Pancreas (tissue), 10 donors: ENCODE measurements at regions not wholly inside any gene's neighbourhood (a gene's known extent, or its start where the extent isn't known, plus 50 kb on each side); places are given as distances from the start of the nearest gene placed in this dataset.

Experiments
- ATAC-seq, 4 donors: fragments of 200-7000 bp; cut with Tn5 transposase; one replicate each; pipeline versions ENCODE4 v1.8.0 to v1.9.1; 2020; ENCODE audit warnings: mild to moderate bottlenecking in 4 of 4, moderate library complexity in 4 of 4
- DNase-seq, 6 donors: peaks; one replicate each; pipeline ENCODE4 v3.0.0-alpha.2; 2020
- FAIRE-seq: peaks from 2 replicates; lab custom pipeline; 2012; peaks lifted over from hg19 to GRCh38; lab: Jason Lieb, UNC
- H3K27ac ChIP-seq, 4 donors: fragments of 200-600 bp; sonication (generic); 1 replicate in 3 of 4; 2 replicates in 1 of 4; pipeline versions ENCODE4 v1.5.0 to v1.8.0; 2020
- H3K27me3 ChIP-seq, 4 donors: fragments of 200-600 bp; one replicate each; pipeline ENCODE4 v1.8.0; 2021
- H3K36me3 ChIP-seq, 3 donors: fragments of 200-600 bp; sonication (generic) in 1 of 3; one replicate each; pipeline versions ENCODE4 v1.5.0 to v1.8.0; 2020 to 2021
- H3K4me1 ChIP-seq, 3 donors: fragments of 200-600 bp; one replicate each; pipeline ENCODE4 v1.8.0; 2021
- H3K4me3 ChIP-seq, 4 donors: fragments of 200-600 bp; sonication (generic) in 2 of 4; one replicate each; pipeline versions ENCODE4 v1.5.0 to v1.8.0; 2020 to 2021
- H3K9me3 ChIP-seq, 4 donors: fragments of 200-600 bp; one replicate each; pipeline ENCODE4 v1.8.0; 2021
- WGBS, 2 donors: extraction: QIAGEN DNeasy Blood & Tissue Kit; methylation state at CpG; one replicate each; pipeline ENCODE4 v1.1.7; 2013; 5-methylcytosine and 5-hydroxymethylcytosine counted together
- intact Hi-C, 3 donors: fragments of 100-400 bp; cut with DNase I; formaldehyde crosslinking; loops; one replicate each; pipeline versions ENCODE4 v1.11.1 to v1.14.2; 2022
- TF ChIP-seq, protein P1 (sequence below), 4 donors: fragments of 200-600 bp; sonication (generic) in 3 of 4; IDR thresholded peaks; one replicate each; pipeline versions ENCODE4 v1.5.0 to v1.8.0; 2021; ENCODE audit warnings: antibody characterized with exemption in 4 of 4
- donor health status: healthy with polysubstance abuse.
- donor health status: DM: no; HTN: no; CAD: no; lungs with moderate emphysema.
- donor health status: DM: no; HTN: no; CAD: no.
- donor health status: control.
- donor health status: control.
- donor health status: Bipolar disorder and iron deficiency.
- donor health status: DM: yes; HTN: yes; CAD: no.
- donor health status: DM: no; HTN: no; CAD: no.
- donor health status: DM: no; HTN: no; CAD: no.
- donor health status: DM: yes; HTN: yes; CAD: no.

- no peak for FAIRE-seq
- H3K27me3 ChIP-seq: no peaks in the 10 kb centered on the region
- H3K4me1 ChIP-seq: no peaks in the 10 kb centered on the region
- no peak for ATAC-seq
- TF ChIP-seq, protein P1, sequence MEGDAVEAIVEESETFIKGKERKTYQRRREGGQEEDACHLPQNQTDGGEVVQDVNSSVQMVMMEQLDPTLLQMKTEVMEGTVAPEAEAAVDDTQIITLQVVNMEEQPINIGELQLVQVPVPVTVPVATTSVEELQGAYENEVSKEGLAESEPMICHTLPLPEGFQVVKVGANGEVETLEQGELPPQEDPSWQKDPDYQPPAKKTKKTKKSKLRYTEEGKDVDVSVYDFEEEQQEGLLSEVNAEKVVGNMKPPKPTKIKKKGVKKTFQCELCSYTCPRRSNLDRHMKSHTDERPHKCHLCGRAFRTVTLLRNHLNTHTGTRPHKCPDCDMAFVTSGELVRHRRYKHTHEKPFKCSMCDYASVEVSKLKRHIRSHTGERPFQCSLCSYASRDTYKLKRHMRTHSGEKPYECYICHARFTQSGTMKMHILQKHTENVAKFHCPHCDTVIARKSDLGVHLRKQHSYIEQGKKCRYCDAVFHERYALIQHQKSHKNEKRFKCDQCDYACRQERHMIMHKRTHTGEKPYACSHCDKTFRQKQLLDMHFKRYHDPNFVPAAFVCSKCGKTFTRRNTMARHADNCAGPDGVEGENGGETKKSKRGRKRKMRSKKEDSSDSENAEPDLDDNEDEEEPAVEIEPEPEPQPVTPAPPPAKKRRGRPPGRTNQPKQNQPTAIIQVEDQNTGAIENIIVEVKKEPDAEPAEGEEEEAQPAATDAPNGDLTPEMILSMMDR (IDR thresholded peaks at IDR 0.05): no peak
- H3K9me3 ChIP-seq: no peaks in the 10 kb centered on the region
- intact Hi-C loops: no loop called here
- no peaks in the 10 kb centered on the region for H3K36me3 ChIP-seq
- no peak overlapping the region for H3K4me3 ChIP-seq
- DNase-seq: no peak
- no peak overlapping the region for H3K27ac ChIP-seq
Observed at GRCh38 chr6:15145821-15146220, 100.0 kb upstream of the JARID2 start.

DNA sequence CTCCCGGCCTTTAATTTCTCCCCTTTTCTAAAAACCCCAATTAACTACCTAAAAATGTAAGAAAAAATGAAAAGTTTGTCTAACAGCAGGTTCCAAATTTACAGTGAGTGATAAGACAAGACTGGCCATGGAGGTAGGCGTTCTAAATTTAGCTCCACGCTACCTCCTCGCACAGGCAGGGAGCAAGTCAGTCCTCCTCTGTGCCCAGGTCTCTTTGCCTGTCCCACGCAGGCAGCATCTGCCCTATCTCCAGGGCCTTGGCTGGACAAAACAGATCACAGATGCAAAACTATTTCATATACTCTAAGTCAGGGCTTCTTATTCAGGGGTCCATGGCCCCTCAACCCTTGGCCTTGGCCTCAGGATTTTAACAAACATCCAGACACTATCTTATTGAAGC is 98.0 kb upstream of the JARID2 start:
- 71 to 75% methylated on average over 5 of the region's 5 CpGs for WGBS, 2 donors
- Histone ChIP-seq H3K9me3 (no peaks in the 10 kb centered on the region), H3K36me3 (no peaks in the 10 kb centered on the region), H3K27me3 (no peaks in the 10 kb centered on the region), H3K4me3 (no peak overlapping the region), H3K27ac (no peak overlapping the region), H3K4me1 (no peaks in the 10 kb centered on the region)
- DNase-seq (no peak), ATAC-seq (no peak), FAIRE-seq (no peak)
- intact Hi-C loops: no loop called here
- TF ChIP-seq, protein P1 (IDR thresholded peaks at IDR 0.05): no peak

- intact Hi-C loops: no loop called here
- no peak for DNase-seq
- Histone ChIP-seq H3K27me3 (no peaks in the 10 kb centered on the region), H3K36me3 (no peaks in the 10 kb centered on the region), H3K4me1 (no peaks in the 10 kb centered on the region), H3K27ac (no peak overlapping the region), H3K9me3 (no peaks in the 10 kb centered on the region), H3K4me3 (no peak overlapping the region)
- ATAC-seq: peak in 3 of 4 donors; percentile 27 to 73 (median 56)
- FAIRE-seq: no peak
- WGBS, 2 donors: 38 to 48% methylated on average over 8 of the region's 8 CpGs
- TF ChIP-seq, protein P1 (IDR thresholded peaks at IDR 0.05): no peak
Observed at GRCh38 chr6:15148356-15148946, 97.4 kb upstream of the JARID2 start.

DNA sequence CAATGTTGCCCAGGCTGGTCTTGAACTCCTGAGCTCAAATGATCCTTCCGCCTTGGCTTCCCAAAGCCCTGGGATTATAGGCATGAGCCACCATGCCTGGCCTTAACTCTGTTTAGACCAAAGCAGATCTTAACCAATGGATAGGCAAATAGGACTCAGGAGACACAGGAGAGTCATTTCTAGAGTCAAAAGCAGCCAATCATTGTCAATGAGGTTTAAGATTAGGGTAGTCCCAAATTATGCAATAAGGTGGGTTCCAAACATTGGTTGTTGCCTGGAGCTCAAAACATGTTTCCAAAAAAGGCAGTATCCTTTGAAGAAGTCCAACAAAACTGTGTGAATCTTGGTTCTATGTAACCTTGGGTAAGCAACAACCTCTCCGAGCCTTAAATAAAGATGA is 95.7 kb upstream of the JARID2 start:
- WGBS, 2 donors: 92 to 97% methylated on average over 2 of the region's 2 CpGs
- Histone ChIP-seq H3K4me3 (no peak overlapping the region), H3K36me3 (no peaks in the 10 kb centered on the region), H3K27ac (no peak overlapping the region), H3K4me1 (no peaks in the 10 kb centered on the region), H3K9me3 (no peaks in the 10 kb centered on the region), H3K27me3 (no peaks in the 10 kb centered on the region)
- no peak for ATAC-seq
- no peak for FAIRE-seq
- intact Hi-C loops: no loop called here
- no peak for DNase-seq
- TF ChIP-seq, protein P1 (IDR thresholded peaks at IDR 0.05): no peak

GRCh38 chr6:15152700-15153099 is 93.2 kb upstream of the JARID2 start:
- Histone ChIP-seq H3K36me3 (no peaks in the 10 kb centered on the region), H3K4me3 (no peak overlapping the region), H3K27me3 (no peaks in the 10 kb centered on the region), H3K4me1 (no peaks in the 10 kb centered on the region), H3K27ac (no peak overlapping the region), H3K9me3 (no peaks in the 10 kb centered on the region)
- no peak for FAIRE-seq
- no peak for ATAC-seq
- WGBS, 2 donors: 94 to 95% methylated on average over 2 of the region's 2 CpGs
- intact Hi-C loops: no loop called here
- DNase-seq: no peak
- TF ChIP-seq, protein P1 (IDR thresholded peaks at IDR 0.05): no peak
